ENCODE measurements at regions not wholly inside any gene's neighbourhood (a gene's known extent, or its start where the extent isn't known, plus 50 kb on each side); places are given as distances from the start of the nearest gene placed in this dataset.
"Not testable (repeated sequence)": the region's sequence is repeated elsewhere in the genome, so short reads cannot be mapped to it uniquely, and the experiment has no call there.

- no peak for DNase-seq (ENCODE audit: low read depth, low spot score)
Observed at GRCh38 chr22:49677495-49677889, 150.2 kb downstream of the BRD1 start.

DNA sequence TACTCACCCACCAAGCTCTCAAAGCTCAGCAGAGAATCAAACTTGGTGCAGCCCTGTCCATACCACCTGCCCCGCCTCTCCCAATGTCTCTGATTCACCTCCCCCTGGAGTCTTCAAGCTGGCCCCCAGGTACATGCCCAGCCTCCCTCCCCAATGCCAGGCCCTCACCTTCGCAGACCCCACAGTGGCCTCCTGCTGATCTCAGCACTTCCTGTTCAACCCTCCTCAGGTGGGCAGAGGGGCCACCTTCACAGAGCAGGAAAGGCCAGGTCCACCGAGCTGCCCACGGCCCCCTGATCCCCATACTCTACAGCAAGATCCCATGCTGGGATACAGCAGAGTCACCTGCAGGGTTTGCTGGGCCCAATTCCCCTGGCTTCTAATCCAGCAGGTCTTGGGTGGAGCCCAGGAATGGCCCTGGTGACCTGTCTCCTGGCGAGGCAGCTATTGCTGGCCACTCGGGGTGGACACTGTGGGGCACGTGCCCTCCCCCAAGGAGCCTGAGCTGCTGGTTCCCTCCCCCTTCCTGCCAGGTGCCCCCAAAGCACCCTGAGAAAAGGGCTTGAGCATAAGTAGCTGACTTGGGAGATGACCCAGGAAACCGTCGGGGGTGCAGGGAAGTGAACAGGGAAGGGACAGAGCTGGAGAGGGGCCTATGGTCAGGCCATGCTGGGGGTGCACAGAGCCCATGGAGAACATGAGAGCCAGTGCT lies 150.7 kb downstream of the BRD1 start:
- no peak for DNase-seq (ENCODE audit: low read depth, low spot score)

- DNase-seq (ENCODE audit: low read depth, low spot score): no peak
Observed at GRCh38 chr22:49676230-49676629, 151.4 kb downstream of the BRD1 start.

GRCh38 chr22:49674479-49675050 lies 153.1 kb downstream of the BRD1 start:
- DNase-seq (ENCODE audit: low read depth, low spot score): no peak

- no peak for DNase-seq (ENCODE audit: low read depth, low spot score)
Observed at GRCh38 chr22:49673048-49673447, 154.6 kb downstream of the BRD1 start.

DNA sequence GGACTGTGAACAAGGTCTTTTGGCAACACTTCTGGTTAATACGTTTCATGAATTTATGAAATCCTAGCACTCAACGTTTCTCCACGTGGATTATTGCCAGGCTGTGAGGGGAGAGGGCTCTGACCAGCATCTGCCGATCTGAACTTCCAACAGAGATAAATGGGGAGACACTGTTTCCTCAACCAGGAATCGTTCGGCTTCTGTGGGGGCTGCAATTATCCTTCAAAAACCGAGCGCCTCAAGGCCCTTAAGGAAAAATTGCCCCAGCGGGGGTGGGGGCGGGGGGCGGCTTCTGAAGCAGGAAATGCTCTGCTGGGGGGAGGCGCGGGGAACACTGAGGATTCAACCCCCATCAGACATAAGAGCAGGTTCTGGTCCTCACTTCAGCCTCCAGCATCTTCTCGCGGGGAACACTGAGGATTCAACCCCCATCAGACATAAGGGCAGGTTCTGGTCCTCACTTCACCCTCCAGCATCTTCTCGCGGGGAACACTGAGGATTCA lies 155.6 kb downstream of the BRD1 start:
- DNase-seq (ENCODE audit: low read depth, low spot score): no peak

GRCh38 chr22:49671331-49672013 lies 156.2 kb downstream of the BRD1 start:
- no peak for DNase-seq (ENCODE audit: low read depth, low spot score)

- DNase-seq (ENCODE audit: low read depth, low spot score): no peak
Observed at GRCh38 chr22:49670456-49671330, 157.0 kb downstream of the BRD1 start.

DNA sequence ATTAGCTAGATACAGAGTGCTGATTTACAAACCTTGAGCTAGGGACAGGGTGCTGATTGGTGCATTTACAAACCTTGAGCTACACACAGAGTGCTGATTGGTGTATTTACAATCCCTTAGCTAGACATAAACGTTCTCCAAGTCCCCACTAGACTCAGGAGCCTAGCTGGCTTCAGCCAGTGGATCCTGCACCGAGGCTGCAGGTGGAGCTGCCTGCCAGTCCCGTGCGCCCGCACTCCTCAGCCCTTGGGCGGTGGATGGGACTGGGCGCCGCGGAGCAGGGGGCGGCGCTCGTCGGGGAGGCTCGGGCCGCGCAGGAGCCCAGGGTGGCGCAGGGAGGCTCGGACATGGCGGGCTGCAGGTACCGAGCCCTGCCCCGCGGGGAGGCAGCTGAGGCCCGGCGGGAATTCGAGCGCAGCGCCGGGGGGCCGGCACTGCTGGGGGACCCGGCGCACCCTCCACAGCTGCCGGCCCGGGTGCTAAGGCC lies 157.7 kb downstream of the BRD1 start:
- not testable (repeated sequence) for DNase-seq (ENCODE audit: low read depth, low spot score)

DNA sequence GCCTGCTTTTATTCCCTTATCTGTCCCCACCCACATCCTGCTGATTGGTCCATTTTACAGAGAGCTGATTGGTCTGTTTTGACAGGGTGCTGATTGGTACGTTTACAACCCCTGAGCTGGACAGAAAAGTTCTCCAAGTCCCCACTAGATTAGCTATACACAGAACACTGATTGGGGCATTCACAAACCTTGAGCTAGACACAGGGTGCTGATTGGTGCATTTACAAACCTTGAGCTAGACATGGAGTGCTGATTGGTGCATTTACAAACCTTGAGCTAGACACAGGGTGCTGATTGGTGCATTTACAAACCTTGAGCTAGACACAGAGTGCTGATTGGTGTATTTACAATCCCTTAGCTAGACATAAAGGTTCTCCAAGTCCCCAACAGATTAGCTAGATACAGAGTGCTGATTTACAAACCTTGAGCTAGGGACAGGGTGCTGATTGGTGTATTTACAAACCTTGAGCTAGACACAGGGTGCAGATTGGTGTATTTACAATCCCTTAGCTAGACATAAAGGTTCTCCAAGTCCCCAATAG lies 158.2 kb downstream of the BRD1 start:
- DNase-seq (ENCODE audit: low read depth, low spot score): not testable (repeated sequence)

DNA sequence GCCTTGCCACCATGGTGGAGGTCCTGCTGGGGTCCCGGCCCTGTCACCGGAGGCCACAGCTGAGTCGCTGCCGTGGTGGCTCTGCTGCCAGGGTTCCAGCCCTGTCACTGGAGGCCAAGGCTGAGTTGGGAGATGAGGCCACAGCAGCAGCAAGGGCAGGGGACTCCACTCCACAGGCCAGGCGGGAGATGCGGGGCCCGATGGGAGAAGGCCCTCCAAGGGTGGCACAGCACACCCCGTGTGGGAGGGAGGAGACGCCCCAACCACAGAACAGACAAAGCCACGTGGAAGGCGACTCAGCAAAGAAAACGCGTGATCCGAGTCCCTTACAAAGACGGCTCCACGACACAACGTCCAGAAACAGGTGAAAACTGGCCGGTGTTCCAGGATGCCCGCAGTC lies 159.3 kb downstream of the BRD1 start:
- DNase-seq (ENCODE audit: low read depth, low spot score): no peak

DNA sequence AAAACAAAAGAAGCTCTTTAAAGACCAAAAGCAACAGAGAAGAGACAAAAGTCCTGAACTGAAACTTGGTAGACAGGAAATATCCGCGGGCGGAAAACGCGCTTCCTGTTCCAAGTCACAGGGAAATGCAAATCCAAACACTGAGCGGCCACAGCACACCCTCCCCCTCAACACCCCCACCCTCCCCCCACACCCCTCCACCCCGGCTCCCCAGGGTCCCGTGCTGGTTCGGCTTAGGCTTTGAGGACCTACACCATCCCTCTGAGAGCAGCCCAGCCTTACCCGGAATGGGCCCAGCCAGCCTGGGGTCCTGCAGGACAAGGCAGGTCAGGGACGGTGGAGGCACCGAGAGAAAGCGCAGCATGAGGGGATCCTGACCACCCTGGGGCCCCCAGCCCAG lies 160.4 kb downstream of the BRD1 start:
- no peak for DNase-seq (ENCODE audit: low read depth, low spot score)

GRCh38 chr22:49666146-49666809 lies 161.4 kb downstream of the BRD1 start:
- no peak for DNase-seq (ENCODE audit: low read depth, low spot score)

DNA sequence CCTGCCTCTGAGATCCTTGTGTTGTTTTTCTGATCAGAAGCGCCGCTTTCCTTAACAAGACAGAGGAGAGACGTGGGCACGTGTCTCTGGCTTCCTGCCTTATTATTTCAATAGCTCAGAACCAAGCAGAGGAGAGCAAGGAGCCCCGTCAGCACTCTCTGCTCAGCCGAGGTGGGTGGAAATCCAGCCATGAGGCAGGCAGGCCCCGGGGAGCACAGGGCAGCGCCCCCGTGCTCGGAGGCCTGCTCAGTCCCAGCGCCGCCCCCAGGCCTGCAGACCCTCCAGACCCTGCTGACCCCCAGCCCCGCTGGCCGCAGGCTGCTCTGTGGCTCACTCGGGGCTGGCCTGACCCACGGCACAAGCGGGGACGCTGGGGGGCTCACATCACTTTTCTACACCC lies 162.8 kb downstream of the BRD1 start:
- no peak for DNase-seq (ENCODE audit: low read depth, low spot score)

DNA sequence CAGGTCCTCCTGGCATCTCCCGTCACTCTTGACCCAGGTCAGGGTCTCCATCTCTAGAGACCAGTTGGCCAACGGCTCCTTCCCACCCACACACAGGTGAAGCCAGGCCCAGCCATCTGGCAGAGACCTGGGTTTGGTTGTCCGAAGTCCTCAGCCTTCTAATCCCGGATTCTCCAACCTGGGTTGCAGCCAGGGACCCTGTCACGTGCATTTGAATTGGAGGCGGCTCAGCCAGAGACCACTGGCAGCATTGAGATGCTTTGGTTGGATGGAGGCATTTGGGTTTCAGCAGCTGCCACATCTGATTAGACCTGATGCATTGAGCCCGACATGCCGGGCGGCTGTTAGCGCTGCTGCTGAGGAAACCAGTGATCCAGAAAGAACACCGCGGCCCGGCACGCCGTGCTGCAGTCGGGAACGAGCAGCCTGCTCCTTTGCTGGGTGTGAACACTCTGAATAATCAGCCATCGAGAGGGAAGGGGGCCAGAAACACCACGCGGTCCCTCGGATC lies 163.2 kb downstream of the BRD1 start:
- DNase-seq (ENCODE audit: low read depth, low spot score): no peak

DNA sequence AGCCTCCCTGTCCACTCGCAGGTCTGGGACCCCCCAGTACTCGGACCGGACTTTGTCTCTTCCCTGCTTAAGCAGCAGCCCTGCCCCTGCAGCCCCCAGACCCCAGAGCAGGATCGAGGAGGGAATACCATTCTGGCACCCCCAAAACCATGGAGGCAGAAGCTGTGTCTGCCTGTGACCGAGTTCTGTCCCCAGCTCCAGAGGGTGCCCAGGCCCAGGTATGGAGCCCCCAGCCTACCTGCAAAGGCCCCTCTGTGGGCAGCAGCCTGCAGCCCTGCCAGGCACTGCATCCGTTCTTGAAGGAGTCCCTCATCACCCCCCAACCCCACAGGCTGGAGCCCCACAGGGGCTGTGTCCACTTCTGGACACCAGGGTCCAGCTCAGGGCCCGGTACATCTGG lies 163.8 kb downstream of the BRD1 start:
- no peak for DNase-seq (ENCODE audit: low read depth, low spot score)

DNA sequence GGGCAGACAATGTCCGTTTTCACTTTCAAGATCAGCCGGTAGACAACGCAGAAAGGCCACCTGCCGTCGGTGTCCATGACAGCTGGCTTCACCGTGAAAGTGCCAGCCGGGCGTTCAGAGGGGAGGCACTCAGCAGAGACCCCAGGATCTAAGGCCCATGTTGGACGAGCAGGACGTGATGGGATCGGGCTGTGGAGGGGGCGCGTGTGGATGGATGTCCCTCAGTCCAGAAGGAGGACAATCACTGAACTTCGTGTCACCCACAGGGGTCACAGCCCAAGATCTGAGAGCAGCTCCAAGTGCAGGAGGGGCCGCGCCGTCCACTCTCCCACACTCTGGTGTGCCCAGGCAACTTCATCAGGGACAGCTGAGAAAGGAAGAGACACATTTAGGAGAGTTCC lies 164.4 kb downstream of the BRD1 start:
- no peak for DNase-seq (ENCODE audit: low read depth, low spot score)

DNA sequence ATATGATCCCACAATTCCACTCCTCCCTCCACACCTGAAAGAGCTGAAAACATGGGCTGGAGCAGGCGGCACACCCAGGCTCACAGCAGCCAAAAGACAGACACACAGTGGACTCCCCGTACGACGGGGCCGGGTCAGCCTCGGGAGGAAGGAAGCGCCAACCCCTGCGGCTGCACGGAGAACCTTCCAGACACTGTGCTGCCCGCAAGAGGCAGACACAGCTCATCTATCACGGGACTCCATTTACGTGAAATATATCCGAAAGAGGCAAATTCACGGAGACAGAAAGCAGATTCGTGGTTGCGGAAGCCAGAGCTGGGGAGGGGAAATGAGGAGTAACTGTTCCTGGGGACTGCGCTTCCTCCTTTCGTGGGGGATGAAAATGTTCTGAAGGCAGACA lies 165.0 kb downstream of the BRD1 start:
- no peak for DNase-seq (ENCODE audit: low read depth, low spot score)

DNA sequence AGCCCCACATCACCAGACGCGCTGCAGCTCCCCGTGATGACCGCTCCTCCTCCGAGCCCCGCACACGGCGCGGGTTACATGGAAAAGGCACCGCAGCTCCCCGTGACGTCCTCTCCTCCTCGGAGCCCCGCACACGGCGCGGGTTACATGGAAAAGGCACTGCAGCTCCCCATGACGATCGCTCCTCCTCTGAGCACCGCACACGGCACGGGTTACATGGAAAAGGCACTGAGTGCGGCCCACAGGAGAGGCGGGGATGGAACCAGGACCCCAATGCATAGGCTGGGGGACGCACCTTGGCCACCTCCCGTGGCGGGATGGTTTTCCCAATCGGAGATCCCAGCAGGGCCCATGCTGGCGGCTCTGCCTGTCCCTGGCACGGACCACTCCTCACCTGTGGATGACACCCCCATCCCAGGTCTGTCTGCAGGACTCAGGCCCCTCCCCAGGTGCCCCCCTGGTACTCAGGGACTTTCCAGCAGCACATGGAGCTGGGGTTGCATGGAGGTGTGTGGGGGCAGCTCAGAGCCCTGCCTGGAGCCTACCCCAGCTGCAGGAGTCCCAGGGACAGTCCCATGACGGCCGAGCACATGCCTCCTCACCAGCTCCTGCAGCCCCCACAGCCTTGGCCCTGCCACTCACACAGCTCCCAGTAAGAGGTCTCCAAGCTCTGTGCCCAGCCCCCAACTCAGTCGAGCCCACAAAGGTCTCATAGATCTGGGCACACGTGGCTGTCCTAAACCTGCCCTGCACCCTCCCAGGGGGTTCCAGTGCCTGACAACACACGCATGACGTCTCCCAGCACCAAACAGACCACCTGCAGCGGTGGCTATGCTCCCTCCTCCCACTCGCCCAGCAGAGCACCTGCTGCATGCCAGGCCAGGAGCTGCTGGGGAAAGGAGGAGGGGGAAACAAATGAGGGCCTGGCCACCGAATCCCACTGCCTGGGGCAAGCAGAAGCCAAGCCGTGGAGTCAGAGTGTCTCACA lies 166.6 kb downstream of the BRD1 start:
- DNase-seq (ENCODE audit: low read depth, low spot score): no peak

GRCh38 chr22:49660321-49660720 lies 167.4 kb downstream of the BRD1 start:
- no peak for DNase-seq (ENCODE audit: low read depth, low spot score)
